ENCODE measurements at regions not wholly inside any gene's neighbourhood (a gene's known extent, or its start where the extent isn't known, plus 50 kb on each side); places are given as distances from the start of the nearest gene placed in this dataset.

- Histone ChIP-seq H3K4me3 (ENCODE audit: low read depth, low read length) (no peak overlapping the region), H3K27ac (ENCODE audit: insufficient read depth, low read length, poor library complexity, severe bottlenecking) (no peak overlapping the region), H3K36me3 (ENCODE audit: control insufficient read depth, insufficient read depth, low read length) (no peaks in the 10 kb centered on the region), H3K4me1 (ENCODE audit: control insufficient read depth, insufficient read depth, low read length, poor library complexity, severe bottlenecking) (peaks cover 23% of the 10 kb centered on the region), H3K9me3 (ENCODE audit: control insufficient read depth in 2 of 2, low read length in 2 of 2) (no peaks in the 10 kb centered on the region), H3K27me3 (ENCODE audit: control insufficient read depth, insufficient read depth, low read length) (peaks cover 49% of the 10 kb centered on the region)
- Mint-ChIP-seq H3K9me3 (peaks cover 0 to 6% (median 0%) of the 10 kb centered on the region in 7 donors), H3K36me3 (peaks cover 4% of the 10 kb centered on the region), H3K4me1 (peaks cover 0 to 37% (median 15%) of the 10 kb centered on the region in 4 donors), H3K27ac (no peak overlapping the region), H3K4me3 (peak overlapping the region in 1 of 4 donors; percentile 80), H3K27me3 (peaks cover 87% of the 10 kb centered on the region)
- DNase-seq (peak in 1 of 3 donors; percentile 24), ATAC-seq (ENCODE audit: low read depth in 2 of 2) (no peak)
These were observed 103.6 kb upstream of the HSD17B12 start for GRCh38 chr11:43576803-43577521.

- Mint-ChIP-seq H3K27ac (no peak overlapping the region), H3K4me3 (peak overlapping the region in 3 of 4 donors; percentile 2 to 66 (median 38)), H3K27me3 (peaks cover 92% of the 10 kb centered on the region), H3K4me1 (peaks cover 0 to 40% (median 15%) of the 10 kb centered on the region in 4 donors), H3K36me3 (peaks cover 4% of the 10 kb centered on the region), H3K9me3 (peaks cover 0 to 6% (median 0%) of the 10 kb centered on the region in 7 donors)
- ATAC-seq (ENCODE audit: low read depth in 2 of 2), result no peak
- H3K27ac ChIP-seq (ENCODE audit: insufficient read depth, low read length, poor library complexity, severe bottlenecking), result no peak overlapping the region
- H3K27me3 ChIP-seq (ENCODE audit: control insufficient read depth, insufficient read depth, low read length), result peaks cover 47% of the 10 kb centered on the region
- no peaks in the 10 kb centered on the region for H3K36me3 ChIP-seq (ENCODE audit: control insufficient read depth, insufficient read depth, low read length)
- no peak overlapping the region for H3K4me3 ChIP-seq (ENCODE audit: low read depth, low read length)
- H3K9me3 ChIP-seq (ENCODE audit: control insufficient read depth in 2 of 2, low read length in 2 of 2), result no peaks in the 10 kb centered on the region
- no peak for DNase-seq
- peaks cover 23% of the 10 kb centered on the region for H3K4me1 ChIP-seq (ENCODE audit: control insufficient read depth, insufficient read depth, low read length, poor library complexity, severe bottlenecking)
These were observed 102.8 kb upstream of the HSD17B12 start for GRCh38 chr11:43577566-43578264.

- Histone ChIP-seq H3K4me3 (ENCODE audit: low read depth, low read length) (no peak overlapping the region), H3K27me3 (ENCODE audit: control insufficient read depth, insufficient read depth, low read length) (peaks cover 40% of the 10 kb centered on the region), H3K9me3 (ENCODE audit: control insufficient read depth in 2 of 2, low read length in 2 of 2) (no peaks in the 10 kb centered on the region), H3K4me1 (ENCODE audit: control insufficient read depth, insufficient read depth, low read length, poor library complexity, severe bottlenecking) (peaks cover 23% of the 10 kb centered on the region), H3K36me3 (ENCODE audit: control insufficient read depth, insufficient read depth, low read length) (no peaks in the 10 kb centered on the region), H3K27ac (ENCODE audit: insufficient read depth, low read length, poor library complexity, severe bottlenecking) (no peak overlapping the region)
- H3K4me1 Mint-ChIP-seq, result peaks cover 0 to 40% (median 15%) of the 10 kb centered on the region in 4 donors
- peaks cover 4% of the 10 kb centered on the region for H3K36me3 Mint-ChIP-seq
- peaks cover 98% of the 10 kb centered on the region for H3K27me3 Mint-ChIP-seq
- no peak for ATAC-seq (ENCODE audit: low read depth in 2 of 2)
- H3K4me3 Mint-ChIP-seq, result peak overlapping the region in 2 of 4 donors; percentile 68 to 72
- no peak overlapping the region for H3K27ac Mint-ChIP-seq
- DNase-seq, result no peak
- H3K9me3 Mint-ChIP-seq, result peaks cover 0 to 6% (median 0%) of the 10 kb centered on the region in 7 donors
These were observed 102.0 kb upstream of the HSD17B12 start for GRCh38 chr11:43578346-43579170.

- H3K36me3 Mint-ChIP-seq, result peaks cover 2% of the 10 kb centered on the region
- DNase-seq (peak in 1 of 3 donors; percentile 40), ATAC-seq (ENCODE audit: low read depth in 2 of 2) (no peak)
- H3K27ac Mint-ChIP-seq, result no peak overlapping the region
- Histone ChIP-seq H3K27ac (ENCODE audit: insufficient read depth, low read length, poor library complexity, severe bottlenecking) (no peak overlapping the region), H3K36me3 (ENCODE audit: control insufficient read depth, insufficient read depth, low read length) (no peaks in the 10 kb centered on the region), H3K4me1 (ENCODE audit: control insufficient read depth, insufficient read depth, low read length, poor library complexity, severe bottlenecking) (peaks cover 23% of the 10 kb centered on the region), H3K27me3 (ENCODE audit: control insufficient read depth, insufficient read depth, low read length) (peaks cover 41% of the 10 kb centered on the region), H3K4me3 (ENCODE audit: low read depth, low read length) (no peak overlapping the region), H3K9me3 (ENCODE audit: control insufficient read depth in 2 of 2, low read length in 2 of 2) (no peaks in the 10 kb centered on the region)
- peaks cover 0 to 6% (median 0%) of the 10 kb centered on the region in 7 donors for H3K9me3 Mint-ChIP-seq
- H3K27me3 Mint-ChIP-seq, result peaks cover 96% of the 10 kb centered on the region
- H3K4me3 Mint-ChIP-seq, result peak overlapping the region in 3 of 4 donors; percentile 72 to 80 (median 76)
- H3K4me1 Mint-ChIP-seq, result peaks cover 0 to 40% (median 15%) of the 10 kb centered on the region in 4 donors
These were observed 101.2 kb upstream of the HSD17B12 start for GRCh38 chr11:43579171-43579918.

- Mint-ChIP-seq H3K27me3 (peaks cover 91% of the 10 kb centered on the region), H3K9me3 (peaks cover 0 to 6% (median 0%) of the 10 kb centered on the region in 7 donors), H3K36me3 (no peaks in the 10 kb centered on the region), H3K4me1 (peaks cover 0 to 40% (median 15%) of the 10 kb centered on the region in 4 donors), H3K4me3 (peak overlapping the region in 3 of 4 donors; percentile 59 to 80 (median 71)), H3K27ac (no peak overlapping the region)
- Histone ChIP-seq H3K4me1 (ENCODE audit: control insufficient read depth, insufficient read depth, low read length, poor library complexity, severe bottlenecking) (peaks cover 23% of the 10 kb centered on the region), H3K36me3 (ENCODE audit: control insufficient read depth, insufficient read depth, low read length) (no peaks in the 10 kb centered on the region), H3K4me3 (ENCODE audit: low read depth, low read length) (no peak overlapping the region), H3K27ac (ENCODE audit: insufficient read depth, low read length, poor library complexity, severe bottlenecking) (no peak overlapping the region), H3K27me3 (ENCODE audit: control insufficient read depth, insufficient read depth, low read length) (peaks cover 40% of the 10 kb centered on the region), H3K9me3 (ENCODE audit: control insufficient read depth in 2 of 2, low read length in 2 of 2) (no peaks in the 10 kb centered on the region)
- ATAC-seq (ENCODE audit: low read depth in 2 of 2) (no peak), DNase-seq (no peak)
These were observed 100.6 kb upstream of the HSD17B12 start for GRCh38 chr11:43579919-43580276.

- Mint-ChIP-seq H3K27me3 (peaks cover 91% of the 10 kb centered on the region), H3K27ac (no peak overlapping the region), H3K4me3 (peak overlapping the region in 3 of 4 donors; percentile 33 to 81 (median 80)), H3K9me3 (peaks cover 0 to 6% (median 0%) of the 10 kb centered on the region in 7 donors), H3K4me1 (peaks cover 0 to 37% (median 15%) of the 10 kb centered on the region in 4 donors), H3K36me3 (no peaks in the 10 kb centered on the region)
- H3K27ac ChIP-seq (ENCODE audit: insufficient read depth, low read length, poor library complexity, severe bottlenecking), result no peak overlapping the region
- no peaks in the 10 kb centered on the region for H3K36me3 ChIP-seq (ENCODE audit: control insufficient read depth, insufficient read depth, low read length)
- ATAC-seq (ENCODE audit: low read depth in 2 of 2), result no peak
- H3K27me3 ChIP-seq (ENCODE audit: control insufficient read depth, insufficient read depth, low read length), result peaks cover 41% of the 10 kb centered on the region
- DNase-seq, result no peak
- H3K9me3 ChIP-seq (ENCODE audit: control insufficient read depth in 2 of 2, low read length in 2 of 2), result no peaks in the 10 kb centered on the region
- peaks cover 23% of the 10 kb centered on the region for H3K4me1 ChIP-seq (ENCODE audit: control insufficient read depth, insufficient read depth, low read length, poor library complexity, severe bottlenecking)
- no peak overlapping the region for H3K4me3 ChIP-seq (ENCODE audit: low read depth, low read length)
These were observed 99.7 kb upstream of the HSD17B12 start for GRCh38 chr11:43580735-43581369.

Measured in CD4-positive, CD25-positive, alpha-beta regulatory T cell (primary cell).